ENCODE measurements at regions not wholly inside any gene's neighbourhood (a gene's known extent, or its start where the extent isn't known, plus 50 kb on each side); places are given as distances from the start of the nearest gene placed in this dataset.
A peak's percentile ranks its signal among the peaks of the same experiment; 100 is the strongest.

GRCh38 chr11:70912226-70912840, 340.0 kb downstream of the SHANK2 start:
- Mint-ChIP-seq H3K4me1 (ENCODE audit: low read depth, unreplicated experiment) (peaks cover 8% of the 10 kb centered on the region), H3K9me3 (ENCODE audit: unreplicated experiment) (peaks cover 3% of the 10 kb centered on the region), H3K27me3 (ENCODE audit: low read depth, unreplicated experiment) (peaks cover 5% of the 10 kb centered on the region), H3K4me3 (ENCODE audit: unreplicated experiment) (no peak overlapping the region), H3K36me3 (ENCODE audit: low read depth, unreplicated experiment) (no peaks in the 10 kb centered on the region), H3K27ac (ENCODE audit: unreplicated experiment) (peak overlapping the region; percentile 59)
- Histone ChIP-seq H3K79me2 (ENCODE audit: insufficient read depth, low read length) (no peaks in the 10 kb centered on the region), H3K4me1 (ENCODE audit: insufficient read depth, low read length) (no peaks in the 10 kb centered on the region), H3K4me2 (ENCODE audit: low read length) (no peak overlapping the region), H3K9ac (ENCODE audit: low read length) (no peak overlapping the region), H3K27ac (ENCODE audit: low read depth, low read length) (no peak overlapping the region), H4K20me1 (ENCODE audit: insufficient read depth, low read length) (no peaks in the 10 kb centered on the region), H3K4me3 (ENCODE audit: insufficient read depth, low read depth, low read length) (no peak overlapping the region), H3K36me3 (ENCODE audit: insufficient read depth, low read length) (no peaks in the 10 kb centered on the region), H3K27me3 (ENCODE audit: insufficient read depth, low read length) (no peaks in the 10 kb centered on the region), H2AFZ (ENCODE audit: low read depth, low read length) (no peak overlapping the region), H3K9me3 (ENCODE audit: insufficient read depth, low read depth, low read length) (no peaks in the 10 kb centered on the region)
- DNase-seq (ENCODE audit: low read depth) (peak; percentile 29), FAIRE-seq (no peak)
- no peak for TF ChIP-seq EZH2 (IDR thresholded peaks at IDR 0.05; ENCODE audit: insufficient read depth, low read length)
- TF ChIP-seq CTCF (IDR thresholded peaks at IDR 0.05; ENCODE audit: insufficient read depth, low read depth, low read length) = no peak

- Histone ChIP-seq H3K27ac (ENCODE audit: low read depth, low read length) (no peak overlapping the region), H3K27me3 (ENCODE audit: insufficient read depth, low read length) (no peaks in the 10 kb centered on the region), H3K79me2 (ENCODE audit: insufficient read depth, low read length) (no peaks in the 10 kb centered on the region), H3K9me3 (ENCODE audit: insufficient read depth, low read depth, low read length) (no peaks in the 10 kb centered on the region), H3K4me3 (ENCODE audit: insufficient read depth, low read depth, low read length) (no peak overlapping the region), H3K4me2 (ENCODE audit: low read length) (no peak overlapping the region), H3K4me1 (ENCODE audit: insufficient read depth, low read length) (no peaks in the 10 kb centered on the region), H4K20me1 (ENCODE audit: insufficient read depth, low read length) (no peaks in the 10 kb centered on the region), H3K36me3 (ENCODE audit: insufficient read depth, low read length) (no peaks in the 10 kb centered on the region), H3K9ac (ENCODE audit: low read length) (no peak overlapping the region), H2AFZ (ENCODE audit: low read depth, low read length) (no peak overlapping the region)
- peak overlapping the region; percentile 12 for H3K27ac Mint-ChIP-seq (ENCODE audit: unreplicated experiment)
- FAIRE-seq (no peak), DNase-seq (ENCODE audit: low read depth) (no peak)
- H3K27me3 Mint-ChIP-seq (ENCODE audit: low read depth, unreplicated experiment) = peaks cover 4% of the 10 kb centered on the region
- H3K4me1 Mint-ChIP-seq (ENCODE audit: low read depth, unreplicated experiment) = peaks cover 8% of the 10 kb centered on the region
- H3K36me3 Mint-ChIP-seq (ENCODE audit: low read depth, unreplicated experiment) = no peaks in the 10 kb centered on the region
- H3K4me3 Mint-ChIP-seq (ENCODE audit: unreplicated experiment) = no peak overlapping the region
- TF ChIP-seq CTCF (IDR thresholded peaks at IDR 0.05; ENCODE audit: insufficient read depth, low read depth, low read length) = no peak
- peaks cover 3% of the 10 kb centered on the region for H3K9me3 Mint-ChIP-seq (ENCODE audit: unreplicated experiment)
Measured at GRCh38 chr11:70913715-70914231, 338.6 kb downstream of the SHANK2 start.

GRCh38 chr11:70914496-70914895, 337.9 kb downstream of the SHANK2 start:
- H3K36me3 ChIP-seq (ENCODE audit: insufficient read depth, low read length) = no peaks in the 10 kb centered on the region
- H3K27ac ChIP-seq (ENCODE audit: low read depth, low read length) = no peak overlapping the region
- no peaks in the 10 kb centered on the region for H3K27me3 ChIP-seq (ENCODE audit: insufficient read depth, low read length)
- FAIRE-seq = no peak
- no peaks in the 10 kb centered on the region for H3K4me1 ChIP-seq (ENCODE audit: insufficient read depth, low read length)
- Mint-ChIP-seq H3K36me3 (ENCODE audit: low read depth, unreplicated experiment) (no peaks in the 10 kb centered on the region), H3K9me3 (ENCODE audit: unreplicated experiment) (peaks cover 4% of the 10 kb centered on the region), H3K4me3 (ENCODE audit: unreplicated experiment) (no peak overlapping the region), H3K27me3 (ENCODE audit: low read depth, unreplicated experiment) (peaks cover 2% of the 10 kb centered on the region), H3K4me1 (ENCODE audit: low read depth, unreplicated experiment) (peaks cover 8% of the 10 kb centered on the region), H3K27ac (ENCODE audit: unreplicated experiment) (no peak overlapping the region)
- H3K9me3 ChIP-seq (ENCODE audit: insufficient read depth, low read depth, low read length) = no peaks in the 10 kb centered on the region
- H4K20me1 ChIP-seq (ENCODE audit: insufficient read depth, low read length) = no peaks in the 10 kb centered on the region
- no peaks in the 10 kb centered on the region for H3K79me2 ChIP-seq (ENCODE audit: insufficient read depth, low read length)
- no peak overlapping the region for H3K4me2 ChIP-seq (ENCODE audit: low read length)
- no peak for DNase-seq (ENCODE audit: low read depth)
- TF ChIP-seq EZH2 (IDR thresholded peaks at IDR 0.05; ENCODE audit: insufficient read depth, low read length) (no peak), CTCF (IDR thresholded peaks at IDR 0.05; ENCODE audit: insufficient read depth, low read depth, low read length) (no peak)
- no peak overlapping the region for H2AFZ ChIP-seq (ENCODE audit: low read depth, low read length)
- no peak overlapping the region for H3K4me3 ChIP-seq (ENCODE audit: insufficient read depth, low read depth, low read length)
- no peak overlapping the region for H3K9ac ChIP-seq (ENCODE audit: low read length)
